PC-9 (cell line): ENCODE measurements at regions not wholly inside any gene's neighbourhood (a gene's known extent, or its start where the extent isn't known, plus 50 kb on each side); places are given as distances from the start of the nearest gene placed in this dataset.

ENCODE experiments used
- BruUV-seq: library from RNA; stranded (reverse); fragments of 400-500 nt; replicated peaks from 2 replicates; lab custom pipeline; 2021; lab: Mats Ljungman, UMichigan
- CTCF ChIA-PET: fragments of 300-600 bp; sonication (Branson Sonifier 250); formaldehyde crosslinking; loops from one replicate; lab custom pipeline; 2022; ENCODE audit warnings: antibody characterized with exemption; lab: Charles Lee
- POLR2A ChIA-PET: fragments of 300-600 bp; sonication (Branson Sonifier 250); formaldehyde crosslinking; loops from one replicate; lab custom pipeline; 2022; ENCODE audit warnings: antibody characterized with exemption; ENCODE audit not compliant: unreplicated experiment; lab: Charles Lee
- DNase-seq, 2 experiments: peaks; one replicate each; pipeline versions ENCODE4 v3.0.0 to v3.0.0-alpha.2; 2015 to 2022; ENCODE audit warnings: mixed read lengths in 1 of 2
- H2AFZ ChIP-seq: fragments of 200-600 bp; sonication (generic); 2 replicates; pipeline ENCODE4 v1.8.1; 2017; ENCODE audit warnings: antibody characterized with exemption
- H3F3A ChIP-seq: fragments of 200-600 bp; sonication (generic); 2 replicates; pipeline ENCODE4 v1.8.1; 2017; ENCODE audit warnings: antibody characterized with exemption, mild to moderate bottlenecking, low read depth; ENCODE audit not compliant: insufficient read depth
- H3K27ac ChIP-seq: fragments of 200-600 bp; sonication (generic); 2 replicates; pipeline ENCODE4 v1.6.1; 2016; ENCODE audit warnings: mixed run types
- H3K27me3 ChIP-seq: fragments of 200-600 bp; sonication (generic); 2 replicates; pipeline ENCODE4 v1.6.1; 2016; ENCODE audit warnings: low read depth, mixed run types; ENCODE audit not compliant: insufficient read depth
- H3K36me3 ChIP-seq: fragments of 200-600 bp; sonication (generic); 2 replicates; pipeline ENCODE4 v1.6.1; 2016; ENCODE audit warnings: low read depth, mixed run types
- H3K4me1 ChIP-seq: fragments of 200-600 bp; sonication (generic); replicated peaks from 2 replicates; pipeline ENCODE4 v1.6.1; 2016; ENCODE audit warnings: mixed run types; ENCODE audit not compliant: insufficient read depth
- H3K4me2 ChIP-seq: fragments of 200-600 bp; sonication (generic); 2 replicates; pipeline ENCODE4 v1.6.1; 2017; ENCODE audit warnings: mixed run types
- H3K4me3 ChIP-seq: fragments of 200-600 bp; sonication (generic); 2 replicates; pipeline ENCODE4 v1.6.1; 2016; ENCODE audit warnings: mixed run types
- H3K79me2 ChIP-seq: fragments of 200-600 bp; sonication (generic); 2 replicates; pipeline ENCODE4 v1.6.1; 2017; ENCODE audit warnings: low read depth, mixed run types
- H3K9me2 ChIP-seq: fragments of 200-600 bp; sonication (generic); 2 replicates; pipeline ENCODE4 v1.8.1; 2017; ENCODE audit warnings: mild to moderate bottlenecking; ENCODE audit not compliant: insufficient read depth
- H3K9me3 ChIP-seq: fragments of 200-600 bp; sonication (generic); 2 replicates; pipeline ENCODE4 v1.8.1; 2016; ENCODE audit warnings: low read depth; ENCODE audit not compliant: insufficient read depth
- H4K20me1 ChIP-seq: fragments of 200-600 bp; sonication (generic); 2 replicates; pipeline ENCODE4 v1.8.1; 2017; ENCODE audit not compliant: insufficient read depth
- EZH2 ChIP-seq: fragments of 200-600 bp; sonication (generic); IDR thresholded peaks from 2 replicates; pipeline ENCODE4 v1.8.0; 2017; ENCODE audit warnings: antibody characterized with exemption, low read depth
- intact Hi-C: fragments of 100-400 bp; cut with micrococcal nuclease; formaldehyde crosslinking; loops from one replicate; pipeline ENCODE4 v1.10.0; 2022; ENCODE audit not compliant: unreplicated experiment
- TF ChIP-seq, protein P1 (sequence below): fragments of 200-600 bp; sonication (generic); conservative IDR thresholded peaks from 2 replicates; pipeline ENCODE4 v1.6.1; 2017; ENCODE audit warnings: mixed run types, antibody characterized with exemption, mild to moderate bottlenecking, moderate library complexity

DNA sequence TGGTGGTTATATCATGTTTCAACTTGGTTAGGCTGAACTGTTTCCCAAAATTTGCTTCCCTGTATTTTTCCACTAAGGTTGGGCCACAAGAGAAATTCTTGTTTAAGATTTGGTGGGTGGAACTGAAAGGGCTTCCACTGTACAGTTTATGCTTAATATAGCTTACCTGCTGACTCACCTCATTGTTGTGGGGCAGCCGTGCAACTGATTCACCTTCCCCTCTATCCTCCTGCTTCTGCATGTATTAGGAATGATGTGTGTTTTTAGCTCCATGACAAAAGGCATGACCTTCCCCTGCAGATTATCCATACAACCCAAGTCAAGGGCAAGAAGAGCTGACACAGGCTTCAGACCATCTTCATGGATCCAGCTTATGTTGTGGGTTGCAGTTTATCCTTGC lies 98.4 kb upstream of the GULP1 start:
- no peaks in the 10 kb centered on the region for H3K4me1 ChIP-seq
- DNase-seq, result no peak
- H3K79me2 ChIP-seq, result no peaks in the 10 kb centered on the region
- no peak overlapping the region for H2AFZ ChIP-seq
- no TSS peak for BruUV-seq
- ChIA-PET POLR2A (no interaction called here), CTCF (no interaction called here)
- H4K20me1 ChIP-seq, result no peaks in the 10 kb centered on the region
- H3K9me3 ChIP-seq, result no peaks in the 10 kb centered on the region
- H3K27ac ChIP-seq, result no peak overlapping the region
- TF ChIP-seq, protein P1, sequence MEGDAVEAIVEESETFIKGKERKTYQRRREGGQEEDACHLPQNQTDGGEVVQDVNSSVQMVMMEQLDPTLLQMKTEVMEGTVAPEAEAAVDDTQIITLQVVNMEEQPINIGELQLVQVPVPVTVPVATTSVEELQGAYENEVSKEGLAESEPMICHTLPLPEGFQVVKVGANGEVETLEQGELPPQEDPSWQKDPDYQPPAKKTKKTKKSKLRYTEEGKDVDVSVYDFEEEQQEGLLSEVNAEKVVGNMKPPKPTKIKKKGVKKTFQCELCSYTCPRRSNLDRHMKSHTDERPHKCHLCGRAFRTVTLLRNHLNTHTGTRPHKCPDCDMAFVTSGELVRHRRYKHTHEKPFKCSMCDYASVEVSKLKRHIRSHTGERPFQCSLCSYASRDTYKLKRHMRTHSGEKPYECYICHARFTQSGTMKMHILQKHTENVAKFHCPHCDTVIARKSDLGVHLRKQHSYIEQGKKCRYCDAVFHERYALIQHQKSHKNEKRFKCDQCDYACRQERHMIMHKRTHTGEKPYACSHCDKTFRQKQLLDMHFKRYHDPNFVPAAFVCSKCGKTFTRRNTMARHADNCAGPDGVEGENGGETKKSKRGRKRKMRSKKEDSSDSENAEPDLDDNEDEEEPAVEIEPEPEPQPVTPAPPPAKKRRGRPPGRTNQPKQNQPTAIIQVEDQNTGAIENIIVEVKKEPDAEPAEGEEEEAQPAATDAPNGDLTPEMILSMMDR, result no peak
- no peak for TF ChIP-seq EZH2
- H3K4me2 ChIP-seq, result no peak overlapping the region
- no peaks in the 10 kb centered on the region for H3K27me3 ChIP-seq
- no peaks in the 10 kb centered on the region for H3K36me3 ChIP-seq
- intact Hi-C loops, result no loop called here
- H3K4me3 ChIP-seq, result no peak overlapping the region
- H3K9me2 ChIP-seq, result no peaks in the 10 kb centered on the region
- H3F3A ChIP-seq, result no peaks in the 10 kb centered on the region

DNA sequence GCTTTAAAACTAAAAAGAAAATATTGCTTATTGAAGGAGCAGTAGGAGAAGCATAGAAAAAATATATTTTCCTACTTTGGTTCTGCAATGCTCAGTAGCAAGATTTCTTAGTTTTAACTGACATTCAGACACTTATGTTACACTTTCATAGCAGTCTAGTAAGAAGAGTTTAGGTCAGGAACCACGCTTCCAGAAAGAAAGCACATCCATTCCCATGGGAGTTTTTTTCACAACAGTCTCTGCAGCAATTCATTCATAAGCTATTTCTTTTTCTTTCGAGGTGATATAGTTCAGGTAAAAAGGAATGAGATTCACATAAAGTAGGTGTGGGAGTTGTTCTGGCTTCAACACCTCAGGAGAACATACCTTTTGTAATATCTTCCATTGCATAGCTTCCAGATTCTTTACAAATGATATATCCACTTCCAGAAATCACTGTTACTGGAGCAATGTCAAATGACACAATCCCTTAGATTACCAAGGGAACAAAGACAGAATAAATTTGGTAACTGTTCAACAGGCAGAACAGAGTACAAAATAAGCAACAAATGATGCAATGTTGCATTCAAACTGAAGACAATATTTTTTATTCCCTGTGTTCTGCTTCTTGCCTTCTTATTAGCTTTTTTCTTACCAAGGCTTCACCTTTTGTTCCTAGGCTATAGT lies 95.2 kb upstream of the GULP1 start:
- Histone ChIP-seq H3K36me3 (no peaks in the 10 kb centered on the region), H3K4me3 (no peak overlapping the region), H4K20me1 (no peaks in the 10 kb centered on the region), H3K4me2 (no peak overlapping the region), H3K27ac (no peak overlapping the region), H3K27me3 (no peaks in the 10 kb centered on the region), H3K9me3 (no peaks in the 10 kb centered on the region), H3K79me2 (no peaks in the 10 kb centered on the region), H3K4me1 (no peaks in the 10 kb centered on the region), H3K9me2 (no peaks in the 10 kb centered on the region), H2AFZ (no peak overlapping the region), H3F3A (no peaks in the 10 kb centered on the region)
- TF ChIP-seq, protein P1, result no peak
- TF ChIP-seq EZH2, result no peak
- intact Hi-C loops, result no loop called here
- ChIA-PET CTCF (no interaction called here), POLR2A (no interaction called here)
- no peak for DNase-seq
- BruUV-seq, result no TSS peak

DNA sequence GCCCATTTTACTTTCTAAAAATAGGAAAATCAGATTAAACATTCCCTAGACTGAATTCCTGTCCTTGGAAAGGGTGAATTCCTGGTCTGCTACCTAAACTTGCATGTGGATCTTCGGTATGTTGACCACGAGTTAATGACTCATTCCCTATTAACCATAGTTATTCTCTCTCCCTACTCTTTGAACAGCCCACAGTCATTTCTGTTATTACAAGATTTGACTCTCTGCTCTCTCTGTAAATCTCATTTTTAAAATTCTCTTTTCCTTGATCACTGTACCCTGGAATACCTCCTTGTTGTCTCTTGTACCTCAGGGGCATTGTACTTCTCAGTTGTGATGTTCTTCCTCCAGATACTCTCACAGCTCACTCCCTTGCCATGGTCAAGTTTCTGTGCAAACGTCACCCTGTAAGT lies 92.0 kb upstream of the GULP1 start:
- TF ChIP-seq EZH2, result no peak
- TF ChIP-seq, protein P1, result no peak
- Histone ChIP-seq H3K9me2 (no peaks in the 10 kb centered on the region), H4K20me1 (no peaks in the 10 kb centered on the region), H3K4me3 (no peak overlapping the region), H3F3A (no peaks in the 10 kb centered on the region), H3K4me1 (no peaks in the 10 kb centered on the region), H3K27ac (no peak overlapping the region), H3K79me2 (no peaks in the 10 kb centered on the region), H3K36me3 (no peaks in the 10 kb centered on the region), H3K4me2 (0 out of 2 replicates have a peak overlapping the region, but pooled peaks have one; percentile 13), H3K27me3 (no peaks in the 10 kb centered on the region), H3K9me3 (no peaks in the 10 kb centered on the region), H2AFZ (no peak overlapping the region)
- ChIA-PET CTCF (no interaction called here), POLR2A (no interaction called here)
- intact Hi-C loops, result no loop called here
- no TSS peak for BruUV-seq
- no peak for DNase-seq
